AG10803 (cell line): ENCODE measurements at regions not wholly inside any gene's neighbourhood (a gene's known extent, or its start where the extent isn't known, plus 50 kb on each side); places are given as distances from the start of the nearest gene placed in this dataset.

Source experiments
- DNase-seq: peaks from one replicate; pipeline ENCODE4 v3.0.0; 2010; ENCODE audit warnings: low read depth
- H3K4me3 ChIP-seq: 2 replicates; pipeline ENCODE4 v1.5.1; 2011; ENCODE audit warnings: mild to moderate bottlenecking, low read length, control low read depth
- CTCF ChIP-seq: conservative IDR thresholded peaks from 2 replicates; pipeline ENCODE4 v1.5.1; 2011; ENCODE audit warnings: mild to moderate bottlenecking, low read length, control low read depth, inconsistent platforms

GRCh38 chr10:94276140-94276539 lies 86.6 kb downstream of the NOC3L start:
- TF ChIP-seq CTCF, result no peak
- DNase-seq, result no peak
- H3K4me3 ChIP-seq, result no peak overlapping the region

DNA sequence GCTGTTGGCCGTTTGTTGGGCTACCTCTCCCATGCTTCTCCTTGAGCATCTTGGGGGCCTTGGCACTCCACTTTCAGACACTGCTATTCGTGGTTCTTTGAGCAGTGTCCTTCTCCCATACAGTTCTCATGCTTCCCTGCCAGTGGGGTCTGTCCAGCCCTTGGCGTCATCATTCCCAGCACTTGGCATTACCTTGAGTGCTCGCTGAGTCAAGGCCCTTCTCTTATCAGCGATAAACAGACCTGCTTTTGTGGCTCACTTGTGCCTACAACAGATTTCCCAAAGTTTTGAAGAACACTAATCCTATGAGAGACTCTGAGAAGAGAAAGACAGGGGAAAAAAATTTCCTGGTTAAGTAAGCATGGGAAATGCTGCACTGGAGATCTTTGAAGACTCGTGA lies 85.3 kb downstream of the NOC3L start:
- DNase-seq, result no peak
- no peak for TF ChIP-seq CTCF
- no peak overlapping the region for H3K4me3 ChIP-seq

DNA sequence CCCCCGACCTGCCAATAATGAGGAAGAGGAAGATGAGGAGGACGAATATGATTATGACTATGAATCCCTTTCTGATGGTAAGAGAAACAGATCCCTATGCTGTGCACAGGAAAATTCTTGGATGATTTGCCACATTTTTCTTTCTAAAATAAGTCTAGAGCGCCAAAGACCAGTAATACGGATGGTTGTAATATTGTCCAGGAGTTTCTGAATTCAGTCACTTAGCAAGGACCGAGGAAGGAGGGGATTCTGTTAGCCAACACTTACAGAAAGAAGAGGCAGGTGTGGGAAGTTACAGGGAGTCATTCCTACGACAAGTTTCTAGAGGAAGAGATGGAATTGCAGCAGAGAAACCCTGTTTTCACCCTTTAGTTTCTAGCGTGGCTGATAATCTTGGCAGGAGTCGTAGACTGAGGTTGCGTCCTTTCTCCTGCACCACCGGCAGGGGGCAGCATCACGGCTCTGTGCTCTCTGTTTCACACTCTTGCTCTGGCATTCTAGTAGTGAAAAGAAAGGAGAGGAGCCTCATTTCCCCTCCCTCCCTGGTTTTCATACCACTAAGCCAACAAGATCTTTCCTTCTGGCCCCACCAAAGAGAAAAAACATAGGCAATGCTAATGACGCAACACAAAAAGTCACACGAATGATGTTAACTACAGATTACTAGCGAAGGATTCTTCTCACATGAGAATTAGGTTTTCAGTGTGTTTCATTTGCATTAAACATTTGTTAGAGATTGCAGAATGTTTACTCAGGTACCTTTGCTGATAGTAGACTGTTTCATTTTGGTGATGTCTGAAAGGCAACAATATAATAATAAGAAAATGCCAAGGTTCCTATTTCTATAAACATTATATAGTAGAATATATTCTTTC lies 82.7 kb downstream of the NOC3L start:
- TF ChIP-seq CTCF, result peak; percentile 96
- peak; percentile 63 for DNase-seq
- H3K4me3 ChIP-seq, result no peak overlapping the region

DNA sequence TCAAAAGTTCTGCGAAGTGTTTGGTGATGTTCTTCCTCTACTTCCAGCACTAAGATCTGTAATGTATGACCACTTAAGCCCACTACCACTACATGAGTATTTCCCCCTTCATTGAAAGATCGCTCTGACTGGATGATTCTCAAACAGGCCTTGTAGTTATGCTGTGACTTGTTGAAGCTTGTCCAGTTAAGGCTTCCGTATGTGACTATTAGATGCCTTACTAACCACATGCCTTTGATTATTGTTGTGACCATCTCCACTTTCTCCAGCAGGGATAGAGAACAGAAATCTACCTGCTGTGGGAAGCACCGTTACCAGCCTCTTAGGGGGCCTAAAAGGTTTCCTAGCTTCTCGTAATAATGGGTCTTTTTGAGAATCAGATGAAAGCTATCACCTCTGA lies 81.1 kb downstream of the NOC3L start:
- H3K4me3 ChIP-seq, result no peak overlapping the region
- no peak for TF ChIP-seq CTCF
- DNase-seq, result no peak

GRCh38 chr10:94282369-94282768 lies 80.4 kb downstream of the NOC3L start:
- no peak for DNase-seq
- TF ChIP-seq CTCF, result no peak
- no peak overlapping the region for H3K4me3 ChIP-seq
